ENCODE measurements at regions not wholly inside any gene's neighbourhood (a gene's known extent, or its start where the extent isn't known, plus 50 kb on each side); places are given as distances from the start of the nearest gene placed in this dataset.

- CTCF ChIA-PET, result interaction anchor here (0.7 kb wide), 1 partner anchor 268 kb away, joined by 5 read pairs; no protein-coding TSS in a partner anchor
- DNase-seq (ENCODE audit: low read depth, low spot score), result no peak
These were observed 142.7 kb upstream of the NALF2 start for GRCh38 chrX:69361311-69361845.

GRCh38 chrX:69357317-69357716 is 146.8 kb upstream of the NALF2 start:
- Histone ChIP-seq H3K36me3 (ENCODE audit: control insufficient read depth, insufficient read depth, low read length) (no peaks in the 10 kb centered on the region), H3K27ac (ENCODE audit: low read length) (no peak overlapping the region), H3K9me3 (ENCODE audit: control insufficient read depth, insufficient read depth, low read depth, low read length) (no peaks in the 10 kb centered on the region), H3K4me3 (ENCODE audit: low read depth in 2 of 2, low read length in 2 of 2) (no peak overlapping the region), H3K4me1 (ENCODE audit: control insufficient read depth, insufficient read depth, low read length) (no peaks in the 10 kb centered on the region), H3K27me3 (ENCODE audit: control insufficient read depth, insufficient read depth, low read length) (no peaks in the 10 kb centered on the region; the same call in 1 of the 2 replicates)
- BruUV-seq (replicated peaks), result no TSS peak
- ChIA-PET POLR2A (no interaction called here), CTCF (no interaction called here)
- no peak for DNase-seq (ENCODE audit: low read depth, low spot score)
- in situ Hi-C loops (cut with HindIII; ENCODE audit: low pct_unique_long_range_greater_than_20kb, low sequenced_read_pairs), result no loop called here
- no peak for ATAC-seq
- intact Hi-C loops (cut with micrococcal nuclease; ENCODE audit: unreplicated experiment), result no loop called here
- no peak for TF ChIP-seq SIN3A (IDR thresholded peaks at IDR 0.05; ENCODE audit: borderline replicate concordance, insufficient read depth, low read depth, low read length)
- no peak for TF ChIP-seq POLR2AphosphoS5 (IDR thresholded peaks at IDR 0.05; ENCODE audit: low read depth, low read length)
- no peak for TF ChIP-seq CTCF (IDR thresholded peaks at IDR 0.05)
- TF ChIP-seq TCF7L2 (IDR thresholded peaks at IDR 0.05; ENCODE audit: low read depth, low read length), result no peak
- no peak for TF ChIP-seq REST (IDR thresholded peaks at IDR 0.05; ENCODE audit: insufficient read depth in 1 of 2, low read depth in 2 of 2, low read length in 1 of 2)

More at GRCh38 chrX:69361311-69361845, 142.7 kb upstream of the NALF2 start:
- in situ Hi-C loops (cut with HindIII; ENCODE audit: low pct_unique_long_range_greater_than_20kb, low sequenced_read_pairs), result no loop called here
- TF ChIP-seq REST (IDR thresholded peaks at IDR 0.05; ENCODE audit: insufficient read depth in 1 of 2, low read depth in 2 of 2, low read length in 1 of 2) (no peak), SIN3A (IDR thresholded peaks at IDR 0.05; ENCODE audit: borderline replicate concordance, insufficient read depth, low read depth, low read length) (no peak), CTCF (IDR thresholded peaks at IDR 0.05) (no peak), TCF7L2 (IDR thresholded peaks at IDR 0.05; ENCODE audit: low read depth, low read length) (no peak)
- Histone ChIP-seq H3K9me3 (ENCODE audit: control insufficient read depth, insufficient read depth, low read depth, low read length) (no peaks in the 10 kb centered on the region), H3K36me3 (ENCODE audit: control insufficient read depth, insufficient read depth, low read length) (no peaks in the 10 kb centered on the region), H3K4me1 (ENCODE audit: control insufficient read depth, insufficient read depth, low read length) (no peaks in the 10 kb centered on the region), H3K4me3 (ENCODE audit: low read depth in 2 of 2, low read length in 2 of 2) (no peak overlapping the region), H3K27me3 (ENCODE audit: control insufficient read depth, insufficient read depth, low read length) (no peaks in the 10 kb centered on the region; the same call in 1 of the 2 replicates), H3K27ac (ENCODE audit: low read length) (no peak overlapping the region)
- intact Hi-C loops (cut with micrococcal nuclease; ENCODE audit: unreplicated experiment), result no loop called here
- ATAC-seq, result no peak
- BruUV-seq (replicated peaks), result no TSS peak
- POLR2A ChIA-PET, result no interaction called here
